A673 (cell line): ENCODE measurements at regions not wholly inside any gene's neighbourhood (a gene's known extent, or its start where the extent isn't known, plus 50 kb on each side); places are given as distances from the start of the nearest gene placed in this dataset.

Experiments
- CTCF ChIP-seq: fragments of 300-800, 200-600 bp; sonication (generic); conservative IDR thresholded peaks from 2 replicates; pipeline ENCODE4 v1.5.1; 2017; ENCODE audit warnings: low read depth, mild to moderate bottlenecking, antibody characterized with exemption, low read length, moderate library complexity, mixed read lengths
- EZH2 ChIP-seq: fragments of 200-600 bp; sonication (generic); IDR thresholded peaks from 2 replicates; pipeline ENCODE4 v1.6.1; 2017; ENCODE audit warnings: borderline replicate concordance, low read depth, mild to moderate bottlenecking, mixed read lengths, antibody characterized with exemption, low read length; ENCODE audit not compliant: poor library complexity, severe bottlenecking

GRCh38 chr12:124125203-124125871 is 152.3 kb downstream of the ZNF664 start:
- TF ChIP-seq CTCF (no peak), EZH2 (no peak)
